C4-2B (cell line): ENCODE measurements at regions not wholly inside any gene's neighbourhood (a gene's known extent, or its start where the extent isn't known, plus 50 kb on each side); places are given as distances from the start of the nearest gene placed in this dataset.

ENCODE experiments used
- ZFX ChIP-seq: fragments of 450-650 bp; IDR thresholded peaks from 2 replicates; pipeline ENCODE4 v1.6.1; 2017
- TF ChIP-seq, protein P1 (sequence below): fragments of 450-650 bp; conservative IDR thresholded peaks from 2 replicates; pipeline ENCODE4 v1.5.1; 2017; ENCODE audit warnings: mild to moderate bottlenecking

- TF ChIP-seq, protein P1, sequence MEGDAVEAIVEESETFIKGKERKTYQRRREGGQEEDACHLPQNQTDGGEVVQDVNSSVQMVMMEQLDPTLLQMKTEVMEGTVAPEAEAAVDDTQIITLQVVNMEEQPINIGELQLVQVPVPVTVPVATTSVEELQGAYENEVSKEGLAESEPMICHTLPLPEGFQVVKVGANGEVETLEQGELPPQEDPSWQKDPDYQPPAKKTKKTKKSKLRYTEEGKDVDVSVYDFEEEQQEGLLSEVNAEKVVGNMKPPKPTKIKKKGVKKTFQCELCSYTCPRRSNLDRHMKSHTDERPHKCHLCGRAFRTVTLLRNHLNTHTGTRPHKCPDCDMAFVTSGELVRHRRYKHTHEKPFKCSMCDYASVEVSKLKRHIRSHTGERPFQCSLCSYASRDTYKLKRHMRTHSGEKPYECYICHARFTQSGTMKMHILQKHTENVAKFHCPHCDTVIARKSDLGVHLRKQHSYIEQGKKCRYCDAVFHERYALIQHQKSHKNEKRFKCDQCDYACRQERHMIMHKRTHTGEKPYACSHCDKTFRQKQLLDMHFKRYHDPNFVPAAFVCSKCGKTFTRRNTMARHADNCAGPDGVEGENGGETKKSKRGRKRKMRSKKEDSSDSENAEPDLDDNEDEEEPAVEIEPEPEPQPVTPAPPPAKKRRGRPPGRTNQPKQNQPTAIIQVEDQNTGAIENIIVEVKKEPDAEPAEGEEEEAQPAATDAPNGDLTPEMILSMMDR = no peak
- TF ChIP-seq ZFX = no peak
These were observed 257.5 kb upstream of the LRTM1 start for GRCh38 chr3:55185380-55185779.
